AG04450 (cell line): ENCODE measurements at regions not wholly inside any gene's neighbourhood (a gene's known extent, or its start where the extent isn't known, plus 50 kb on each side); places are given as distances from the start of the nearest gene placed in this dataset.

ENCODE experiments used
- CTCF ChIA-PET: fragments of 300-600, 350-600 bp; formaldehyde crosslinking; extraction: SDS; loops from one replicate; lab custom pipeline; 2022; ENCODE audit warnings: antibody characterized with exemption, inconsistent platforms; lab: Charles Lee
- POLR2A ChIA-PET: fragments of 350-600 bp; formaldehyde crosslinking; extraction: SDS; loops from one replicate; lab custom pipeline; 2021; ENCODE audit warnings: antibody characterized with exemption, inconsistent platforms; lab: Yijun Ruan, JAX
- DNase-seq: peaks from one replicate; pipeline ENCODE4 v3.0.0-alpha.2; 2011; ENCODE audit warnings: low read depth, low spot score
- H3K27ac ChIP-seq: one replicate; pipeline ENCODE4 v1.5.1; 2012; ENCODE audit warnings: low read depth, low read length, control low read depth
- H3K27me3 ChIP-seq: one replicate; pipeline ENCODE4 v1.6.0; 2012; ENCODE audit warnings: low read length; ENCODE audit not compliant: control insufficient read depth, insufficient read depth
- H3K4me3 ChIP-seq: 2 replicates; pipeline ENCODE4 v1.5.1; 2011; ENCODE audit warnings: mild to moderate bottlenecking, low read depth, low read length, control low read depth
- H3K9me3 ChIP-seq: 2 replicates; pipeline ENCODE4 v1.5.1; 2012; ENCODE audit warnings: low read length; ENCODE audit not compliant: control insufficient read depth, insufficient read depth
- TF ChIP-seq, protein P1 (sequence below): IDR thresholded peaks from 2 replicates; pipeline ENCODE4 v1.5.1; 2011; ENCODE audit warnings: low read depth, low read length, control low read depth, inconsistent platforms

DNA sequence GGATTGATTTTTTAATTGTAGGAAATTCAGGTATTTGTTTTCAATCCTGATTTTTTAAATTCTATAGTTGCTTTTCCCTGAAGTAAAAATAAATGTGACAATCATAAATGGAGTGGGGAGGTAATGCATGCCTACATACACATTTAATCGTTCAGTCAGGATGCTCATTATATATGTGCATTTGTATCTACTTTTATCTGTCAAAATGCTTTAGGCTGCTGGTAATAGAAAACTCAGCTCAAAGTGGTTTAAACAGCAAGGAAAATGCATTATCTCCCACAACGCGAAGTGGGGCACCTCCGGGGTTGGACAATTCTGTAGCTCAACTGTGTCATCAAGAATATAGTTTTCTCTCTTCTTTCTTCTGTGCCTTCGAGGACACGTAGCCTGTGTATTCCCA lies 116.4 kb upstream of the SASH1 start:
- no peak overlapping the region for H3K4me3 ChIP-seq
- POLR2A ChIA-PET = no interaction called here
- DNase-seq = no peak
- no peaks in the 10 kb centered on the region for H3K9me3 ChIP-seq
- TF ChIP-seq, protein P1, sequence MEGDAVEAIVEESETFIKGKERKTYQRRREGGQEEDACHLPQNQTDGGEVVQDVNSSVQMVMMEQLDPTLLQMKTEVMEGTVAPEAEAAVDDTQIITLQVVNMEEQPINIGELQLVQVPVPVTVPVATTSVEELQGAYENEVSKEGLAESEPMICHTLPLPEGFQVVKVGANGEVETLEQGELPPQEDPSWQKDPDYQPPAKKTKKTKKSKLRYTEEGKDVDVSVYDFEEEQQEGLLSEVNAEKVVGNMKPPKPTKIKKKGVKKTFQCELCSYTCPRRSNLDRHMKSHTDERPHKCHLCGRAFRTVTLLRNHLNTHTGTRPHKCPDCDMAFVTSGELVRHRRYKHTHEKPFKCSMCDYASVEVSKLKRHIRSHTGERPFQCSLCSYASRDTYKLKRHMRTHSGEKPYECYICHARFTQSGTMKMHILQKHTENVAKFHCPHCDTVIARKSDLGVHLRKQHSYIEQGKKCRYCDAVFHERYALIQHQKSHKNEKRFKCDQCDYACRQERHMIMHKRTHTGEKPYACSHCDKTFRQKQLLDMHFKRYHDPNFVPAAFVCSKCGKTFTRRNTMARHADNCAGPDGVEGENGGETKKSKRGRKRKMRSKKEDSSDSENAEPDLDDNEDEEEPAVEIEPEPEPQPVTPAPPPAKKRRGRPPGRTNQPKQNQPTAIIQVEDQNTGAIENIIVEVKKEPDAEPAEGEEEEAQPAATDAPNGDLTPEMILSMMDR = no peak
- CTCF ChIA-PET = interaction anchor here (1.1 kb wide), 2 partner anchors 46 to 49 kb away, joined by 3 read pairs; no protein-coding TSS in a partner anchor
- no peak overlapping the region for H3K27ac ChIP-seq
- no peaks in the 10 kb centered on the region for H3K27me3 ChIP-seq

DNA sequence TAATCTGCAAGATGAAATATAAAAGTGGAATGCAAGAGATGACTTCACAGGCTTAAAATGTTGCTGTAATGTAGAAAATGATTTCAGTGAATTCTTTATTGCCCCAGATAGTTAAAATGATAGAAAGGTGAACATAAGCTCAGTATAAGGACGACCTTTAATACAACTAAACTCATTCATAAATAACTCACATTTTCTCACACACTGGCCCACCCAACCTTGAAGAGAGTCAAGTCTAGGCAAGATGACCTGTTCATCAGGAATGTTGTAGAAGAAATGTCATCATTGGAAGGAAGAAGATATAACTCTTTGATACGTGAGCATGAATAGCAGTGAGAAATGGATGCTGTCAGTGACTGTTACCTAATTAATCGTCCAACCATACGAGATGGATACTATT lies 111.1 kb upstream of the SASH1 start:
- Histone ChIP-seq H3K4me3 (no peak overlapping the region), H3K27me3 (no peaks in the 10 kb centered on the region), H3K9me3 (no peaks in the 10 kb centered on the region), H3K27ac (no peak overlapping the region)
- ChIA-PET CTCF (interaction anchor here (1.2 to 2.7 kb wide), 2 partner anchors 14 to 54 kb away, joined by 5 to 7 read pairs; no protein-coding TSS in a partner anchor), POLR2A (no interaction called here)
- no peak for DNase-seq
- TF ChIP-seq, protein P1 = no peak

DNA sequence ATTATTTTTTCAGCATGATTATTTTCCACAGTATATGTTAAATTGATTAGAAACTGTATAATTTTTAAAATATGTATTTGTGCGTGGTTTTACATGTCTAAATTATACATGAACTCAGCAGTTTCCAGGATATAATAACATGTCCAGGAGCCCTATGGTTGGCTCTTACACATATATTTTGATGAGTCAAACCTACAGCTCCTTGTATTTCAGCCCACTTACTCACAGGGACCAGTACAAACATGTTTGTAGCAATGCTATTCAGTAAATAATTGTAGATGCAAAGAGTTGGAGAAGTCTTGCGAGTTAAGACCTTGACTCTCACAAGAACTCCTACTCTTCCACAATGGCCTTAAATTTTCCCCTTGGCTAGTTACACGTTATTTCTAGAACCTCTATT lies 107.2 kb upstream of the SASH1 start:
- ChIA-PET POLR2A (interaction anchor here (1.0 kb wide), 1 partner anchor 32 kb away, joined by 3 read pairs; no protein-coding TSS in a partner anchor), CTCF (interaction anchor here (0.8 kb wide), 1 partner anchor 58 kb away, joined by 3 read pairs; no protein-coding TSS in a partner anchor)
- no peak overlapping the region for H3K4me3 ChIP-seq
- no peak overlapping the region for H3K27ac ChIP-seq
- no peaks in the 10 kb centered on the region for H3K9me3 ChIP-seq
- no peaks in the 10 kb centered on the region for H3K27me3 ChIP-seq
- TF ChIP-seq, protein P1 = no peak
- DNase-seq = no peak

DNA sequence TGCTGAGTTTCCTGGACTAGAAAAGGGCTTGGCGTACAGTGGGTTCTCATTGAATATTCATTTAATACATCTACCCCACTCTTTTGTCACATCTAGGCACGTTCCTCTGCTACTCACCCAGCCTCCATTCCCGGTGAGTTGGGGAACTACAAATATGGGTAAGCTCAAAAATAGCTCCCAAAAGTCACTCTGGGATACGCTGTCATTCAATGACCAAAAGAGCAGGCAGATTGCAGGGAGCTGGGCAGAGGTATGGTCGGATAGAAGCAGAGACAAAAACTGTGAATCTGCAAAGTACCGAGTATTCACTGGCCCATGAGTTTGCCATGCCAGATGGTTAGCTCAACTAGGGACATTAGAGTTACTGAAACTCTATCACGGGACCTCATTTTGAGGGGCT lies 103.9 kb upstream of the SASH1 start:
- Histone ChIP-seq H3K4me3 (no peak overlapping the region), H3K27me3 (no peaks in the 10 kb centered on the region), H3K27ac (no peak overlapping the region), H3K9me3 (no peaks in the 10 kb centered on the region)
- ChIA-PET CTCF (interaction anchor here (4.2 kb wide), 1 partner anchor 62 kb away, joined by 19 read pairs; no protein-coding TSS in a partner anchor), POLR2A (no interaction called here)
- DNase-seq = no peak
- TF ChIP-seq, protein P1 = no peak

DNA sequence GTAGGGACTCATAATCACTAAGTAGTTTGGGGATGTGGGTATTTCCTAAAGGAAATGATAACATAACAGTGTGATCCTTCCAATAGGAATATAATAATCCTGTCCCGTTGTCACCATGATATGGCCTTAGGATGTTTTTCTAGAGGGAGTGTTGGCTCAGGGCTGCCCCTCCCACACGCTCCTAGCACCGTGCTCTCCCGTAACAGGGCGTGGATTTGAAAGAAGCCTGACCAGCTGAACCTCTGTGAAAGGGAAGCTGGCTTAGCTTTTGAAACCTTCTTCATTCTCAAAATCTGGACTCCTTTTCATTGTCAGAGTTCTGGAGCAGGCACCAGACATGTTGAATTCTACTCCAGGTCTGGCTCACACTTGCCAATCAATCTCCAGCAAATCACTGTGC lies 103.4 kb upstream of the SASH1 start:
- no peak overlapping the region for H3K4me3 ChIP-seq
- no peak for DNase-seq
- TF ChIP-seq, protein P1 = no peak
- ChIA-PET POLR2A (no interaction called here), CTCF (interaction anchor here (1.1 to 4.2 kb wide), 2 partner anchors 12 to 62 kb away, joined by 3 to 19 read pairs; no protein-coding TSS in a partner anchor)
- no peaks in the 10 kb centered on the region for H3K27me3 ChIP-seq
- H3K9me3 ChIP-seq = no peaks in the 10 kb centered on the region
- H3K27ac ChIP-seq = no peak overlapping the region
